MCF 10A (cell line): ENCODE measurements at regions not wholly inside any gene's neighbourhood (a gene's known extent, or its start where the extent isn't known, plus 50 kb on each side); places are given as distances from the start of the nearest gene placed in this dataset.

ENCODE experiments used
- BruUV-seq: library from RNA; stranded (reverse); fragments of 400-500 nt; replicated peaks from 2 replicates; lab custom pipeline; 2021; lab: Mats Ljungman, UMichigan
- CTCF ChIA-PET: fragments of 300-600 bp; sonication (Branson Sonifier 250); formaldehyde crosslinking; extraction: SDS; loops from one replicate; lab custom pipeline; 2021; ENCODE audit warnings: antibody characterized with exemption, inconsistent platforms; lab: Yijun Ruan, JAX
- POLR2A ChIA-PET: fragments of 300-600, 350-650 bp; sonication (Branson Sonifier 250); formaldehyde crosslinking; extraction: SDS; loops from one replicate; lab custom pipeline; 2020; ENCODE audit warnings: antibody characterized with exemption, inconsistent platforms; lab: Yijun Ruan, JAX
- DNase-seq: peaks from one replicate; pipeline ENCODE4 v3.0.0-alpha.2; 2018; ENCODE audit not compliant: unreplicated experiment
- H3K27ac Mint-ChIP-seq: one replicate; pipeline ENCODE4 v1.8.0; 2022; ENCODE audit warnings: mild to moderate bottlenecking, low read depth, mixed read lengths; ENCODE audit not compliant: unreplicated experiment
- H3K27me3 Mint-ChIP-seq: one replicate; pipeline ENCODE4 v1.8.0; 2022; ENCODE audit warnings: mixed read lengths; ENCODE audit not compliant: insufficient read depth, unreplicated experiment
- H3K36me3 Mint-ChIP-seq: one replicate; pipeline ENCODE4 v1.8.0; 2022; ENCODE audit warnings: mild to moderate bottlenecking, moderate library complexity, mixed read lengths; ENCODE audit not compliant: insufficient read depth, unreplicated experiment
- H3K4me1 Mint-ChIP-seq: one replicate; pipeline ENCODE4 v1.8.0; 2022; ENCODE audit warnings: mixed read lengths; ENCODE audit not compliant: insufficient read depth, unreplicated experiment
- H3K4me3 Mint-ChIP-seq: one replicate; pipeline ENCODE4 v1.8.0; 2022; ENCODE audit warnings: mild to moderate bottlenecking, moderate library complexity, mixed read lengths; ENCODE audit not compliant: unreplicated experiment
- H3K9me3 Mint-ChIP-seq: one replicate; pipeline ENCODE4 v1.8.0; 2022; ENCODE audit warnings: mixed read lengths; ENCODE audit not compliant: unreplicated experiment
- CTCF ChIP-seq: fragments of 200-600 bp; IDR thresholded peaks from one replicate; pipeline ENCODE4 v1.8.0; 2022; ENCODE audit warnings: antibody characterized with exemption, mild to moderate bottlenecking; ENCODE audit not compliant: unreplicated experiment
- intact Hi-C: fragments of 100-400 bp; cut with micrococcal nuclease; formaldehyde crosslinking; loops from 2 replicates; pipeline ENCODE4 v1.14.1; 2022

GRCh38 chr15:61501815-61502389 is 272.8 kb upstream of the RORA start:
- BruUV-seq: no TSS peak
- Mint-ChIP-seq H3K27me3 (peaks cover 10% of the 10 kb centered on the region), H3K36me3 (no peaks in the 10 kb centered on the region), H3K4me1 (no peaks in the 10 kb centered on the region), H3K9me3 (no peaks in the 10 kb centered on the region), H3K27ac (no peak overlapping the region), H3K4me3 (no peak overlapping the region)
- DNase-seq: no peak
- TF ChIP-seq CTCF: no peak
- CTCF ChIA-PET: no interaction called here
- POLR2A ChIA-PET: no interaction called here
- intact Hi-C loops: no loop called here

- ChIA-PET CTCF (no interaction called here), POLR2A (no interaction called here)
- BruUV-seq: no TSS peak
- no peak for TF ChIP-seq CTCF
- H3K9me3 Mint-ChIP-seq: no peaks in the 10 kb centered on the region
- DNase-seq: no peak
- no peaks in the 10 kb centered on the region for H3K36me3 Mint-ChIP-seq
- intact Hi-C loops: no loop called here
- no peak overlapping the region for H3K4me3 Mint-ChIP-seq
- H3K27me3 Mint-ChIP-seq: peaks cover 10% of the 10 kb centered on the region
- no peak overlapping the region for H3K27ac Mint-ChIP-seq
- H3K4me1 Mint-ChIP-seq: no peaks in the 10 kb centered on the region
Measured at GRCh38 chr15:61500951-61501620, 272.0 kb upstream of the RORA start.

GRCh38 chr15:61500523-61500922 is 271.4 kb upstream of the RORA start:
- ChIA-PET CTCF (no interaction called here), POLR2A (no interaction called here)
- Mint-ChIP-seq H3K9me3 (no peaks in the 10 kb centered on the region), H3K27ac (no peak overlapping the region), H3K27me3 (peaks cover 10% of the 10 kb centered on the region), H3K4me1 (no peaks in the 10 kb centered on the region), H3K36me3 (no peaks in the 10 kb centered on the region), H3K4me3 (no peak overlapping the region)
- intact Hi-C loops: no loop called here
- BruUV-seq: no TSS peak
- no peak for TF ChIP-seq CTCF
- DNase-seq: no peak

GRCh38 chr15:61499376-61499775 is 270.3 kb upstream of the RORA start:
- POLR2A ChIA-PET: interaction anchor here (0.6 kb wide), 1 partner anchor 40 kb away, joined by 3 read pairs; no protein-coding TSS in a partner anchor
- CTCF ChIA-PET: no interaction called here
- no peak overlapping the region for H3K4me3 Mint-ChIP-seq
- TF ChIP-seq CTCF: no peak
- no peaks in the 10 kb centered on the region for H3K36me3 Mint-ChIP-seq
- H3K4me1 Mint-ChIP-seq: no peaks in the 10 kb centered on the region
- DNase-seq: no peak
- H3K27ac Mint-ChIP-seq: no peak overlapping the region
- H3K9me3 Mint-ChIP-seq: no peaks in the 10 kb centered on the region
- BruUV-seq: no TSS peak
- intact Hi-C loops: no loop called here
- peaks cover 10% of the 10 kb centered on the region for H3K27me3 Mint-ChIP-seq
